Stomach (tissue), 8 donors: ENCODE measurements at regions not wholly inside any gene's neighbourhood (a gene's known extent, or its start where the extent isn't known, plus 50 kb on each side); places are given as distances from the start of the nearest gene placed in this dataset.

Source experiments
- DNase-seq, 2 donors: peaks; one replicate each; pipeline versions ENCODE4 v3.0.0 to v3.0.0-alpha.2; 2013 to 2019
- H3K27ac ChIP-seq, 5 donors: fragments of 200-600 bp in 4 of 5; sonication (generic) in 4 of 5; one replicate each; pipeline ENCODE4 v1.5.1; 2013 to 2019; ENCODE audit warnings: mild to moderate bottlenecking in 1 of 5, moderate library complexity in 1 of 5
- H3K27me3 ChIP-seq, 3 donors: fragments of 200-600 bp; sonication (generic); one replicate each; pipeline ENCODE4 v1.5.1; 2017 to 2019; ENCODE audit warnings: mixed run types in 1 of 3
- H3K36me3 ChIP-seq, 4 donors: fragments of 200-600 bp; sonication (generic); 1 replicate in 3 of 4; 2 replicates in 1 of 4; pipeline ENCODE4 v1.5.1; 2016 to 2019
- H3K4me1 ChIP-seq, 4 donors: fragments of 200-600 bp; sonication (generic); one replicate each; pipeline ENCODE4 v1.5.1; 2016 to 2019
- H3K4me3 ChIP-seq, 4 donors: fragments of 200-600 bp; sonication (generic) in 3 of 4; one replicate each; pipeline ENCODE4 v1.5.1; 2016 to 2019; ENCODE audit warnings: mild to moderate bottlenecking in 1 of 4
- H3K9me3 ChIP-seq, 4 donors: fragments of 200-600 bp; sonication (generic); one replicate each; pipeline ENCODE4 v1.5.1; 2016 to 2019
- CTCF ChIP-seq, 7 experiments: fragments of 450-650 bp in 4 of 7; fragments of 200-600 bp in 3 of 7; sonication (generic) in 3 of 7; IDR thresholded peaks; one replicate each; pipeline ENCODE4 v1.5.1; 2016 to 2019; ENCODE audit warnings: antibody characterized with exemption in 7 of 7, control low read depth in 2 of 7, mild to moderate bottlenecking in 1 of 7
- EP300 ChIP-seq: sonication (generic); formaldehyde crosslinking; IDR thresholded peaks from one replicate; pipeline ENCODE4 v1.6.1; 2017; ENCODE audit warnings: antibody characterized with exemption
- POLR2A ChIP-seq, 4 donors: fragments of 450-650 bp; IDR thresholded peaks; one replicate each; pipeline ENCODE4 v1.6.1; 2016; ENCODE audit warnings: antibody characterized with exemption in 4 of 4, control low read depth in 2 of 4, mild to moderate bottlenecking in 1 of 4, moderate library complexity in 1 of 4
- POLR2AphosphoS5 ChIP-seq, 3 donors: sonication (generic); formaldehyde crosslinking; IDR thresholded peaks; one replicate each; pipeline ENCODE4 v1.6.1; 2016; ENCODE audit warnings: antibody characterized with exemption in 3 of 3
- WGBS, 5 donors: extraction: QIAGEN DNeasy Blood & Tissue Kit in 3 of 5; methylation state at CpG; one replicate each; pipeline versions ENCODE4 v1.1.5 to v1.1.7; 2013 to 2018; 5-methylcytosine and 5-hydroxymethylcytosine counted together
- intact Hi-C: fragments of 100-400 bp; cut with DNase I; formaldehyde crosslinking; loops from one replicate; pipeline ENCODE4 v1.15.1; 2023; ENCODE audit warnings: low total_unique reads
- donor health status: healthy with polysubstance abuse.
- donor health status: Bipolar disorder and iron deficiency.
- donor health status: healthy.

GRCh38 chr18:22791310-22791610 lies 141.9 kb upstream of the RBBP8 start:
- 59 to 85% (median 82%) methylated on average over 2 of the region's 2 CpGs for WGBS, 5 donors
- no peaks in the 10 kb centered on the region for H3K27me3 ChIP-seq
- intact Hi-C loops = no loop called here
- DNase-seq = no peak
- H3K4me1 ChIP-seq = no peaks in the 10 kb centered on the region
- H3K9me3 ChIP-seq = no peaks in the 10 kb centered on the region
- no peaks in the 10 kb centered on the region for H3K36me3 ChIP-seq
- no peak overlapping the region for H3K4me3 ChIP-seq
- TF ChIP-seq POLR2A (IDR thresholded peaks at IDR 0.05) = no peak
- TF ChIP-seq POLR2AphosphoS5 (IDR thresholded peaks at IDR 0.05) = no peak
- no peak for TF ChIP-seq EP300
- TF ChIP-seq CTCF (IDR thresholded peaks at IDR 0.05) = no peak
- H3K27ac ChIP-seq = no peak overlapping the region

GRCh38 chr18:22796113-22796512 lies 137.0 kb upstream of the RBBP8 start:
- Histone ChIP-seq H3K4me1 (peaks cover 0 to 5% (median 0%) of the 10 kb centered on the region in 4 donors), H3K36me3 (no peaks in the 10 kb centered on the region), H3K4me3 (no peak overlapping the region), H3K27ac (no peak overlapping the region), H3K9me3 (no peaks in the 10 kb centered on the region), H3K27me3 (no peaks in the 10 kb centered on the region)
- TF ChIP-seq EP300 = no peak
- no peak for TF ChIP-seq POLR2AphosphoS5 (IDR thresholded peaks at IDR 0.05)
- no peak for TF ChIP-seq POLR2A (IDR thresholded peaks at IDR 0.05)
- TF ChIP-seq CTCF (IDR thresholded peaks at IDR 0.05) = no peak
- WGBS, 5 donors = 62 to 77% (median 72%) methylated on average over 4 of the region's 4 CpGs
- intact Hi-C loops = no loop called here
- no peak for DNase-seq

GRCh38 chr18:22800551-22800951 lies 132.6 kb upstream of the RBBP8 start:
- H3K27ac ChIP-seq = no peak overlapping the region
- WGBS, 5 donors = 83 to 94% (median 84%) methylated on average over 7 of the region's 7 CpGs
- H3K9me3 ChIP-seq = no peaks in the 10 kb centered on the region
- TF ChIP-seq EP300 (no peak), POLR2AphosphoS5 (IDR thresholded peaks at IDR 0.05) (no peak), POLR2A (IDR thresholded peaks at IDR 0.05) (no peak), CTCF (IDR thresholded peaks at IDR 0.05) (no peak)
- no peak for DNase-seq
- no peaks in the 10 kb centered on the region for H3K36me3 ChIP-seq
- intact Hi-C loops = loop anchor here (10.0 kb wide), 1 partner anchor 624 kb away; no protein-coding TSS in a partner anchor
- H3K4me3 ChIP-seq = no peak overlapping the region
- peaks cover 0 to 5% (median 0%) of the 10 kb centered on the region in 4 donors for H3K4me1 ChIP-seq
- H3K27me3 ChIP-seq = no peaks in the 10 kb centered on the region

GRCh38 chr18:22813648-22814328 lies 119.3 kb upstream of the RBBP8 start:
- TF ChIP-seq POLR2A (IDR thresholded peaks at IDR 0.05) = no peak
- TF ChIP-seq CTCF (IDR thresholded peaks at IDR 0.05) = peak in 3 of 7 experiments; percentile 31 to 49 (median 46)
- WGBS, 5 donors = 13 to 17% (median 16%) methylated on average over 6 of the region's 6 CpGs
- no peaks in the 10 kb centered on the region for H3K9me3 ChIP-seq
- H3K27ac ChIP-seq = no peak overlapping the region
- H3K4me1 ChIP-seq = peaks cover 0 to 7% (median 2%) of the 10 kb centered on the region in 4 donors
- no peak overlapping the region for H3K4me3 ChIP-seq
- H3K36me3 ChIP-seq = no peaks in the 10 kb centered on the region
- intact Hi-C loops = no loop called here
- peaks cover 0 to 11% (median 0%) of the 10 kb centered on the region in 3 donors for H3K27me3 ChIP-seq
- peak in 1 of 2 donors; percentile 69 for DNase-seq
